Aorta (tissue), 5 donors: ENCODE measurements at regions not wholly inside any gene's neighbourhood (a gene's known extent, or its start where the extent isn't known, plus 50 kb on each side); places are given as distances from the start of the nearest gene placed in this dataset.

Source experiments
- ATAC-seq: fragments of 200-7000 bp; cut with Tn5 transposase; one replicate; pipeline ENCODE4 v1.9.1; 2022; ENCODE audit warnings: moderate library complexity; ENCODE audit not compliant: low FRiP score
- DNase-seq, 2 donors: peaks; one replicate each; pipeline ENCODE4 v3.0.0-alpha.2; 2020
- H3K27ac ChIP-seq, 2 donors: one replicate each; pipeline ENCODE4 v1.5.1; 2013; ENCODE audit warnings: low read length in 2 of 2, mild to moderate bottlenecking in 2 of 2, moderate library complexity in 2 of 2, control low read depth in 1 of 2, inconsistent platforms in 1 of 2, low read depth in 1 of 2
- H3K27me3 ChIP-seq, 2 donors: one replicate each; pipeline ENCODE4 v1.6.1; 2013; ENCODE audit warnings: control low read depth in 1 of 2, low read length in 1 of 2, mild to moderate bottlenecking in 1 of 2, moderate library complexity in 1 of 2; ENCODE audit not compliant: insufficient read depth in 2 of 2, control insufficient read depth in 1 of 2
- H3K36me3 ChIP-seq, 2 donors: one replicate each; pipeline ENCODE4 v1.6.1; 2013; ENCODE audit warnings: control low read depth in 1 of 2, low read length in 1 of 2, mild to moderate bottlenecking in 1 of 2; ENCODE audit not compliant: insufficient read depth in 2 of 2, control insufficient read depth in 1 of 2
- H3K4me1 ChIP-seq, 2 donors: one replicate each; pipeline ENCODE4 v1.6.1; 2013; ENCODE audit warnings: low read length in 2 of 2, control low read depth in 1 of 2, mild to moderate bottlenecking in 1 of 2, moderate library complexity in 1 of 2; ENCODE audit not compliant: insufficient read depth in 2 of 2, control insufficient read depth in 1 of 2
- H3K4me3 ChIP-seq, 2 donors: one replicate each; pipeline ENCODE4 v1.5.1; 2013; ENCODE audit warnings: low read length in 2 of 2, control low read depth in 1 of 2, mild to moderate bottlenecking in 1 of 2
- H3K9me3 ChIP-seq: one replicate; pipeline ENCODE4 v1.6.1; 2013; ENCODE audit warnings: mild to moderate bottlenecking, low read length; ENCODE audit not compliant: control insufficient read depth
- WGBS, 2 donors: extraction: QIAGEN DNeasy Blood & Tissue Kit; methylation state at CpG; one replicate each; pipeline ENCODE4 v1.1.7; 2013; 5-methylcytosine and 5-hydroxymethylcytosine counted together
- intact Hi-C, 2 donors: fragments of 100-400 bp; cut with DNase I; formaldehyde crosslinking; loops; one replicate each; pipeline versions ENCODE4 v1.14.2 to v1.15.0; 2022
- donor health status: healthy with polysubstance abuse.
- donor health status: Bipolar disorder and iron deficiency.
- donor health status: DM: no; HTN: no; CAD: no.
- donor health status: DM: no; HTN: no; CAD: no.
- donor health status: DM: yes; HTN: yes; CAD: no.

DNA sequence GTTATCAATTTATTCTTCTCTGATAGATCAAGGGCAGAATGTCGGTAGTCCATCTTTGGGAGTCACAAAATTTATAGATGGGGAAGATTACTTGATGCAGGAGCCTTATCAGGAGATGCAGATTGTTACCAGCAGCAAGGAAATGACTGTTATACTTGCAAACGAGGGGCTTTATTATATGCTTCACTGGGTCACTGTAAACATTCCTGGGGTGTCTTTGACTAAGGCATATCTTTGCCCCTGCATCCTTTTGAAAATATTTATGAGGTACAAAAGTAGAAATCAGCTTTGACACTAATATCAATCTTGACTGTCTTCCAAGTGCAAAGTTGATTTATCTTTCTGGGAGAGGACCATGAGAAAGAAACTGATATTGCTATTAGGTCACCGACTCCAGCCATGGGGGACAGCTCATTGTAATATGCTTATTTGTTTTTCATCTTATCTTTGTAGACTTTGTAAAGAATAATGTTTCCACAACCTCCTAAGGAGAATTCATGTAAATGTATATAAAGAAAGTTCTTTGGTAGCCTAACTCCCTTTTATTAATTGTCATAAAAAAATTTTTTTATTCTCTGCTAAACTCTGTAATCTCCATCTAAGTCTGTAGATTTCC lies 177.3 kb upstream of the EMCN start:
- WGBS, 2 donors = 35 to 48% methylated on average over 3 of the region's 3 CpGs
- Histone ChIP-seq H3K27me3 (no peaks in the 10 kb centered on the region), H3K4me3 (no peak overlapping the region), H3K27ac (no peak overlapping the region), H3K36me3 (no peaks in the 10 kb centered on the region), H3K4me1 (no peaks in the 10 kb centered on the region), H3K9me3 (no peaks in the 10 kb centered on the region)
- intact Hi-C loops = no loop called here
- no peak for ATAC-seq
- no peak for DNase-seq

DNA sequence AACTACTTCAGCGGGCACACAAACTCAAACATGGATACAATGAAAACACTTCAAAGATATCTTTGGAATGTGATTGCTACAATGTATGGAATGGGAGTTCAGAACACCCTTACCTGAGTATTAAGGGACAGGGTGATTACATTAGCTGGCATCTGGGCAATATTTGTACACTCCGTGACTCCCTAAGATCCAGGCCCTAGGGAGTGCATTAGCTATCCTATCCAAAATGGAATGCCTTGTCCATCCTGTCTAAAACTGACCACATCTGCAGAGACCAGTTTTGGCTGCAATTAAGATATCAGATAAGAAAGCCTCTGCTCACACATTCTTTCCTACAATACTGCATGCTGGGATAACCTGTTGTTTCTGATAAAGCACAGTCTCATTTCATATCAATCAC lies 176.6 kb upstream of the EMCN start:
- 81 to 88% methylated on average over 2 of the region's 2 CpGs for WGBS, 2 donors
- H3K27me3 ChIP-seq = no peaks in the 10 kb centered on the region
- intact Hi-C loops = no loop called here
- no peaks in the 10 kb centered on the region for H3K9me3 ChIP-seq
- H3K4me3 ChIP-seq = no peak overlapping the region
- no peaks in the 10 kb centered on the region for H3K4me1 ChIP-seq
- DNase-seq (no peak), ATAC-seq (no peak)
- no peak overlapping the region for H3K27ac ChIP-seq
- H3K36me3 ChIP-seq = no peaks in the 10 kb centered on the region

DNA sequence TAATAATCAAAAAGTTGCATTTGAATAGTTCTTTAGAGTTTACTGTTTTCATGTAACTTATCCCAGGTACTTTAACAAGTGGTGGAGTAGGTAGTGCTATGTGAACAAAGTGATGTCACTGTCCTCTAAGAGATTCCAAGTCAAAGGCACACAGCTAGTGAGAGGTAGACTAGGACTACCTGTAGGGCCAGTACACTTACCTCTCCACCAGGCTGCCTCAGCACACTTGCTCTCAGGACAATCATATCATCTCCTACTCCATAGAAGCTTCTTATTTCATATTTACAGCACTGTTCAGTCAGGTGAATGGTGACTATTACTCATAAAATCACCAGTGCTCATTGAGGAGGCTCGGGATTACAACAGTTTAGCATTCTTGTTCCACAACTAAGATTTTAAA lies 173.0 kb upstream of the EMCN start:
- no peak overlapping the region for H3K27ac ChIP-seq
- no peak for ATAC-seq
- H3K9me3 ChIP-seq = no peaks in the 10 kb centered on the region
- no peaks in the 10 kb centered on the region for H3K4me1 ChIP-seq
- no peak for DNase-seq
- 94 to 100% methylated on average over 1 of the region's 1 CpG for WGBS, 2 donors
- intact Hi-C loops = no loop called here
- no peak overlapping the region for H3K4me3 ChIP-seq
- H3K27me3 ChIP-seq = no peaks in the 10 kb centered on the region
- H3K36me3 ChIP-seq = no peaks in the 10 kb centered on the region

DNA sequence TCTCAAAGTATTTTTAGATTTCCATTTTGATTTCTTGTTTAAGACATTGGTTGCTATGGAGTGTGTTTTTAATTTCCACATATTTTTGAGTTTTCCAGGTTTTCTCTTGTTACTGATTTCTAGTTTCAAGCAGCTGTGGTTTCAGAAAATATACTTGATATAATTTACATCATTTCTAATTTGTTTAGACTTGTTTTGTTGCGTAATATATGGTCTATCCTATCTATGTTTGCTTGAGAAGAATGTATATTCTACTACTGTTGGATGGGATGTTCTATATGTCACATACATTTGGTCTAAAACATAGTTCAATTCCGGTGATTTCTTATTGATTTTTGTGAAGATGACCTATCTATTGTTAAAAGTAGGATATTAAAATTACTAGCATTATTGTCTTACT lies 170.5 kb upstream of the EMCN start:
- WGBS, 2 donors = 93 to 95% methylated on average over 2 of the region's 2 CpGs
- ATAC-seq = no peak
- DNase-seq = no peak

DNA sequence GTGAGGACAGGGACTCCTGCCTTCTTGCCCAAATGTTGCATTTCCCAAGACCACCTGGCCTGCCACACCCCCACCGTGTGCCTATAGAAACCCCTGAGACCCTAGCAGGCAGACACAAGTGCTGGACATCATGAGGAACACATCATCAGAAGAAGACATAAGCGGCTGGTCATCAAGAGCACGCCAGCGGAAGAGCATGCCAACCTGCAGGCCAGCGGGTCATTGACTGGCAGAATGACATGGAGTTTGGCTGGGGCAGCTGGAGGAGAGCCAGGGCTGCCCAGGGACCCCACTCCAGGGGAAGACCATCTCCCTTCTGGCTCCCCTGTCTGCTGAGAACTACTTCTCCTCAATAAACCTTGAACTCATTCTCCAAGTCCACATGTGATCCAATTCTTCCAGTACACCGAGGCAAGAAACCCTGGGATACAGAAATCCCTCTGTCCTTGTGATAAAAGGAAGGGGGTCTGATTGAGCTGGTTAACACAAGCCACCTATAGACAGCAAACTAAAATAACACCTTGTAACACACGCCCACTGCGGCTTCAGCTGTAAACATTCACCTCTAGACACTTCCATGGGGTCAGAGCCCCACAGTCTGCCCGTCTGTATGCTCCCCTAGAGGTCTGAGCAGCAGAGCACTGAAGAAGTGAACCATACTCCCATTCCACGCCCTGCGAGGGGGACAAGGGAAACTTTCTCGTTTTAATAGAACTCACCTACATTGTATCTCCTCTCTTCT lies 164.8 kb upstream of the EMCN start:
- DNase-seq (no peak), ATAC-seq (no peak)
- no peak overlapping the region for H3K27ac ChIP-seq
- 86% methylated on average over 12 of the region's 12 CpGs for WGBS, 2 donors
- H3K9me3 ChIP-seq = no peaks in the 10 kb centered on the region
- H3K4me3 ChIP-seq = no peak overlapping the region
- intact Hi-C loops = no loop called here
- H3K27me3 ChIP-seq = no peaks in the 10 kb centered on the region
- no peaks in the 10 kb centered on the region for H3K36me3 ChIP-seq
- no peaks in the 10 kb centered on the region for H3K4me1 ChIP-seq

More for the DNA sequence above, 170.5 kb upstream of the EMCN start:
- Histone ChIP-seq H3K27ac (no peak overlapping the region), H3K4me3 (no peak overlapping the region), H3K27me3 (no peaks in the 10 kb centered on the region), H3K9me3 (no peaks in the 10 kb centered on the region), H3K4me1 (no peaks in the 10 kb centered on the region), H3K36me3 (no peaks in the 10 kb centered on the region)
- intact Hi-C loops = no loop called here

DNA sequence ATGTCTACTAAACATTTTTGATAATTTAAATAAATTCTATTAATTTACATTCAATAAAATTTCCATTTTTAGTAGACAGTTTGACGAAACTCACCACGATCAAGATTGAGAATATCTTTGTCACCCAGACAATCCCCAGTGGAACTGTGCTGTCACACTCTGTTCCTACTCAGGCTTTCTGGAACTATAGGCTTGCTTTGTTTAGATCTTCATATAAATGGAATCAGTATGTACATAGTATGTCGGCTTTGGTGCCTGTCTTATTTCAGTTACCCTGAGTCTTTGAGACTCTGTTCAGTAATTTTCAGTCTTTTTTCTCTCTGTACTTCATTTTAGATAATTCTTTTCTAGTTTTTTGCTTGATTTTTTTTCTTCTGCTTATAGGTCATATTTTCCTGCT lies 163.5 kb upstream of the EMCN start:
- WGBS, 2 donors = 66 to 67% methylated on average over 3 of the region's 3 CpGs
- H3K4me3 ChIP-seq = no peak overlapping the region
- intact Hi-C loops = no loop called here
- DNase-seq (no peak), ATAC-seq (no peak)
- no peaks in the 10 kb centered on the region for H3K9me3 ChIP-seq
- H3K27ac ChIP-seq = no peak overlapping the region
- no peaks in the 10 kb centered on the region for H3K36me3 ChIP-seq
- no peaks in the 10 kb centered on the region for H3K4me1 ChIP-seq
- H3K27me3 ChIP-seq = no peaks in the 10 kb centered on the region

DNA sequence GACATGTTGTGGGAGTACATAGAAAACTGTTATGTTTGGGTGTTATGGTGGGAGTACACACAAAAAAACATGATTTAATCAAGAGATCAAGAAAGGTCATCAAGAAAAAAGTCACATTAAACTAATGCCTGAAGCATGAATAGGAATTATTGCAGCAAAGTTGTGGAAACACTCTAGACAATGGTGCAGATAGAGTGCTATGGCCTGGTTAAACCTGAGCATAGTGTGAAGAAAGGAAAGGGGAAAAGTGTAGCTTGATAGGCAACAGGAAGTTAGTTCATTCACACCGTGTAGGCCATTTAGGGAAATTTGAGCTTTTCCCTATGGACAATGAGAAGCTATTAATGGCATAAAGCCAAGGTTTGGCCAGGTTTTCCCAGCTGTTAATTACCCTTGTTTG lies 162.1 kb upstream of the EMCN start:
- no peaks in the 10 kb centered on the region for H3K27me3 ChIP-seq
- no peak overlapping the region for H3K4me3 ChIP-seq
- DNase-seq (no peak), ATAC-seq (no peak)
- 19 to 26% methylated on average over 1 of the region's 1 CpG for WGBS, 2 donors
- intact Hi-C loops = no loop called here
- H3K9me3 ChIP-seq = no peaks in the 10 kb centered on the region
- no peaks in the 10 kb centered on the region for H3K36me3 ChIP-seq
- H3K4me1 ChIP-seq = no peaks in the 10 kb centered on the region
- H3K27ac ChIP-seq = no peak overlapping the region

- no peak overlapping the region for H3K4me3 ChIP-seq
- no peak for ATAC-seq
- intact Hi-C loops = no loop called here
- DNase-seq = no peak
- H3K4me1 ChIP-seq = no peaks in the 10 kb centered on the region
- no peaks in the 10 kb centered on the region for H3K27me3 ChIP-seq
- H3K9me3 ChIP-seq = no peaks in the 10 kb centered on the region
- H3K36me3 ChIP-seq = no peaks in the 10 kb centered on the region
- WGBS, 2 donors = 86 to 89% methylated on average over 3 of the region's 3 CpGs
- no peak overlapping the region for H3K27ac ChIP-seq
These were observed 157.2 kb upstream of the EMCN start for GRCh38 chr4:100674976-100675375.

DNA sequence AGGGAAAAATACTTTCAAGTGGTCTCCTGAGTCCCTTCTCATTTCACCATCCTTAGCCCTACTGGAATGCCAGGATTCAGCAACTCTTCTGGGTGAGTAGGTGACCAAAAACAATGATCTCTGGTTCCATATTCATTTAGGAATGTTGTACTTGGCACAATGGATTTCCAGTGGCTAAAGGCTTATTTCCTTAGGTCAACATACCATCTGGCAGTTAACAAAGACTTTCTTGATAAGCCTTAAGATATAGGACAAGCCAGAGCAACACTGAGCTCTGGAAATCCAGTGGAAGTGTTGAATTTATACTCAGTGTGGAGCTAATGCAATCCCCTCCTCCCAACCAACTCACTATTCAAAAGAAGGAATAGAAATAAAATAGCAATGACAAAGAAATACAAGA lies 139.4 kb upstream of the EMCN start:
- H3K36me3 ChIP-seq = no peaks in the 10 kb centered on the region

More for the DNA sequence above, 139.4 kb upstream of the EMCN start:
- Histone ChIP-seq H3K27me3 (no peaks in the 10 kb centered on the region), H3K9me3 (no peaks in the 10 kb centered on the region), H3K4me1 (peaks cover 2 to 3% of the 10 kb centered on the region in 2 donors), H3K4me3 (no peak overlapping the region), H3K27ac (no peak overlapping the region)
- ATAC-seq = peak; percentile 57
- DNase-seq = no peak
- intact Hi-C loops = no loop called here
